MG63 (cell line): ENCODE measurements at regions not wholly inside any gene's neighbourhood (a gene's known extent, or its start where the extent isn't known, plus 50 kb on each side); places are given as distances from the start of the nearest gene placed in this dataset.

Experiments
- DNase-seq: peaks from one replicate; pipeline ENCODE4 v3.0.0-alpha.2; 2020
- H3K27me3 ChIP-seq: fragments of 250-450 bp; sonication (Bioruptor Pico); 2 replicates; pipeline ENCODE4 v1.5.1; 2020; ENCODE audit warnings: mild to moderate bottlenecking, moderate library complexity
- H3K36me3 ChIP-seq: fragments of 250-450 bp; sonication (Bioruptor Pico); 2 replicates; pipeline ENCODE4 v1.5.1; 2020; ENCODE audit warnings: mild to moderate bottlenecking, moderate library complexity
- H3K4me3 ChIP-seq: fragments of 250-450 bp; sonication (Bioruptor Pico); 2 replicates; pipeline ENCODE4 v1.5.1; 2020; ENCODE audit warnings: mild to moderate bottlenecking, moderate library complexity
- H3K9me3 ChIP-seq: fragments of 250-450 bp; sonication (Bioruptor Pico); 2 replicates; pipeline ENCODE4 v1.5.1; 2020; ENCODE audit warnings: mild to moderate bottlenecking, moderate library complexity

GRCh38 chr2:8565399-8566154, 116.3 kb upstream of the ID2 start:
- no peaks in the 10 kb centered on the region for H3K27me3 ChIP-seq
- H3K36me3 ChIP-seq = no peaks in the 10 kb centered on the region
- DNase-seq = no peak
- no peaks in the 10 kb centered on the region for H3K9me3 ChIP-seq
- H3K4me3 ChIP-seq = no peak overlapping the region

DNA sequence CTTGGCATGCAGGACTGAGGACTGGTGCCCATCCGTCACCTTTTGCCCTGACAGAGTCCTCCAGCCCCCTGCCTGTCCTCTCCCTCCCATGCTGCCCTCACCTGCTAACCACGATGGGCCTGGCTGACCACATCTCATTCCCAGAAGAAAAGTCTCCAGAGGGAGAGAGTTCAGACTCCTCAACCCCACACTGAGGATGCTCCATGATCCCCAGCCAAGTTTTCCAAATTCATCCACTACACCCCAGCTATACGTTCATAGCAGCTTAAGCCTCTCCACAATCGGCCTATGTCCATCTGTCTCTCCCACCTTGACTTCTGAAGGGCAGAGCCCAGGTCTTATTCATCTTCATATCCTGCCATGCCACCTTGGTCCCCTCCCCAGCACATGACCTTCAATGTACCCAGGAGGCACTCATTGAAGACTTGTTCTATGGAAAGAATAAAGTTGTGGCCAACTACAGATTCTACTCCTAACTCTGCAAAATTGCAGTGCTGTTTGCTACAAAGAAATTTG, 115.6 kb upstream of the ID2 start:
- Histone ChIP-seq H3K27me3 (no peaks in the 10 kb centered on the region), H3K9me3 (no peaks in the 10 kb centered on the region), H3K4me3 (no peak overlapping the region), H3K36me3 (no peaks in the 10 kb centered on the region)
- no peak for DNase-seq

DNA sequence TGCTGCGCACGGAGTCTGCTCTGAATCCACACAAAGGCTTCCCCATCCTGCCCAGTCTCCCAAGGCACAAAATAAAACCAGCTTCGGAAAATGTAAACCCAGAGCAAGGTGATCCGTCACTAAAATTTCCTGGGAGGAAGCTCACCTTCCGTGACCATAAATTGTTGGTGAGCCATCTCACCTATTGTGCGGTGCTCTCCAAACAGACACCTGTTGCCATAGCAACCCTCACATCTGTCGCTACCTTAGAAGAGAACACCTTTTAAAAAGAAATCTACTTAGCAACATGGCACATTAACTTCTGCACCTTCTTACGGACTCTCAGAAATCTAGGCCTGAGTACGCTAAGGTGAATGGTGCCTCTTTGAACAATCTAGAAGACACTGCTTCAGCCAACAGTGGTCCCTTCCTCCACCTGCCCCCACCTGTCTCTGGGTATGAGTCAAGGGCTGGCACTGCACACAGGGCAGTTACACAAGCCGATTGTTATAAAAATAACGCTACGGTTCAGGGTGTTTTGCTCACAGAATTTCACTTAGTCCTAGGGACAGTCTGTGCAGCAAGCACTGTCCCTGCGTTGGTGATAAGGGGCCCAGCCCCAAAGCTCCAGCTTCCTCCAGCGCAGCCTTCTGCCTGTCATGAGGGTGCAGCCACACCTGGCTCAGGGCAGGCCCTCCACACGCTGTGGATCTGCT, 114.9 kb upstream of the ID2 start:
- no peak for DNase-seq
- Histone ChIP-seq H3K9me3 (no peaks in the 10 kb centered on the region), H3K27me3 (no peaks in the 10 kb centered on the region)

DNA sequence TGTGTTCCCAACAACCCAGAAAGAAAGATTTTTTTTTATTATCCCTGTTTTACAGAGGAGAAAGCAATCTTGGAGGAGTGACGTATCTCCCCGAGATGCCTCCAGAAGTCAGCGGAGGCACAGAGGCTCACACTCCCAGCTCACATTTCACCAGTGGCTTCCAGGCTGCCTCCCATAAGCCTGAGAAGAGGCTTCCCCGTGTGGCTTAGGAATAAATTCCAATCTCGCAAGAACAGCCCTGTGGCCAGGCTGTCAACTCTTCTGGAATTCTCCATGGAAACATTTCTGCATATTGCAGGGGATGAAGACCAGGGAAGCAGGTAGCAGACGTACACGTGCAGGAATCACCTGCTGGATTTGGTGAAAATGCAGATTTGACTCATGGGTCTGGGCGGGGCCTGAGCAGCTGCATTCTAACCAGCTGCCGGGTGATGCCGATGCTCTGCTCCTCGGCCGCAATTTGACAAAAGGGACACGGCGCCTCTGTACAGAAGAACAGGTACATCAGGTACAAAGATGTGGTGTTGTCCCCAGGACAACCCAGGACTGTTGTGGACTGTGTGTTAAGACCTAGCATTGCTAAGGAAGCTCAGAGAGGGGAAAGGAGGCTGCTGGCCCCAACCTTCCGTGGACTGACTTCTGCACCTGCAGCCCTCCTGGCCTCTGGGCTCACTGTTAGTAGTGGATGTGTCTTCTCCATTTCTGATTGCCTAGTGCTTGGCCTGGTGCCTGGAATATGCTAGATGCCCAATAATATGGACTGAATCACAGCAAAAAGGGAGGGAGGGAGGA, 114.2 kb upstream of the ID2 start:
- Histone ChIP-seq H3K27me3 (no peaks in the 10 kb centered on the region), H3K9me3 (no peaks in the 10 kb centered on the region), H3K36me3 (no peaks in the 10 kb centered on the region), H3K4me3 (no peak overlapping the region)
- no peak for DNase-seq

More for the DNA sequence above, 114.9 kb upstream of the ID2 start:
- no peak overlapping the region for H3K4me3 ChIP-seq
- H3K36me3 ChIP-seq = no peaks in the 10 kb centered on the region

- no peaks in the 10 kb centered on the region for H3K9me3 ChIP-seq
- no peaks in the 10 kb centered on the region for H3K36me3 ChIP-seq
- no peak for DNase-seq
- no peak overlapping the region for H3K4me3 ChIP-seq
- no peaks in the 10 kb centered on the region for H3K27me3 ChIP-seq
These were observed 113.1 kb upstream of the ID2 start for GRCh38 chr2:8568543-8569302.

DNA sequence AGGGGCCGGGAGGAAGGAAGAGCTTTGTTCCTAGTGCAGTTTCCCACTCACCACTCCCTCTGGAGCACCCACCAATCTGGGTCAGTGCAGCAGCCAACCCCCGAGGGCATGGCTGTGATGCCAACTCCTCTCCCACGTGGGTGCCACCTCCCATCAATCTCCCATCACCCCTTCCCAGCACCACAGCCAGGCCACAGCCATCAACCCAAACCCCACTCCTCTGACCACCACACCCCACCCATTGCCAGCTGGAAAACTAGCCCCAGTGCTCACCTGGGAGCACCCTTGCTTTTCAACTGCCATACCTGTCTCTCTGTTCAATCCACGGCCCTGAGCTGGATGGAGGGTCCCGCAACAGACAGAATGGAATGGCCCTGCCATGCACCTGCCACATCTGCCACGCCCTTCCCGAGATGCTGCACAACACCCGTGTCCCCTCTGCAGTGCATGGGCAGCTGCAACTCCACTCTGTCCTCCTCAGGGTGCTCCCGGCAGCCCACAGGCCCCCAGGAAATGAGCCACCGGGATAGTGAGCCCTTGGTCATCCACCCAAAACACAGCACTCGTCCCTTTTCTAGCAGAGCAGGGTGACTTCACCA, 112.4 kb upstream of the ID2 start:
- no peak for DNase-seq
- Histone ChIP-seq H3K36me3 (no peaks in the 10 kb centered on the region), H3K27me3 (no peaks in the 10 kb centered on the region), H3K9me3 (no peaks in the 10 kb centered on the region), H3K4me3 (no peak overlapping the region)

GRCh38 chr2:8570637-8571036, 111.2 kb upstream of the ID2 start:
- H3K4me3 ChIP-seq = no peak overlapping the region
- H3K27me3 ChIP-seq = no peaks in the 10 kb centered on the region
- no peaks in the 10 kb centered on the region for H3K9me3 ChIP-seq
- H3K36me3 ChIP-seq = no peaks in the 10 kb centered on the region
- no peak for DNase-seq

GRCh38 chr2:8571301-8571791, 110.5 kb upstream of the ID2 start:
- Histone ChIP-seq H3K9me3 (no peaks in the 10 kb centered on the region), H3K4me3 (no peak overlapping the region), H3K27me3 (no peaks in the 10 kb centered on the region), H3K36me3 (no peaks in the 10 kb centered on the region)
- DNase-seq = no peak

- H3K36me3 ChIP-seq = no peaks in the 10 kb centered on the region
- H3K9me3 ChIP-seq = no peaks in the 10 kb centered on the region
- DNase-seq = no peak
- H3K27me3 ChIP-seq = no peaks in the 10 kb centered on the region
- H3K4me3 ChIP-seq = no peak overlapping the region
These were observed 109.9 kb upstream of the ID2 start for GRCh38 chr2:8571792-8572499.

DNA sequence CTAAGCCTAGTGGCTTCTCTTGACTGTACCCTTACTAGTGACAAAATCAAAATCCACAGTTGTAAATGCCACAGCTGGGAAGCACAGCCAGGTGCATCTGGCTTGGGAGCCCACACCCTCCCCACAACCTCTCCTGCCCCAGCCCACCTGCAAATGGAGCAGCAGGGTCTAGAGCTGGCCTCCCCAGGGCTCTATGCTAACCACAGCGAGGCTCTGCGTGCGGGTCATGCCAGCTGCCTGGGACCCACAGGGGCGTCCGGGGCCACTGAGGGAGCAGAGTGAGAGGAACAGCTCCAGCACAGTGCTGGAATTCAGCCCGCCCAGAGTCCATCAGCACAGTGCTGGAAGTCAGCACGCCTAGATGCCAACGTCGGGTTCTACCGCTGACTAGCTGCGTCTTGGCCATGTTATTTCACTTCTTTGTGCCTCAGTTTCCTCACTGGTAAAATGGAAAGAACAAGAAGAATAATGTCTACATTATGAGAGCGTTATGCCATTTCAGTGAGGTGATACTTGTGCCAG, 109.1 kb upstream of the ID2 start:
- no peaks in the 10 kb centered on the region for H3K36me3 ChIP-seq
- DNase-seq = no peak
- H3K27me3 ChIP-seq = no peaks in the 10 kb centered on the region
- no peak overlapping the region for H3K4me3 ChIP-seq
- H3K9me3 ChIP-seq = no peaks in the 10 kb centered on the region

DNA sequence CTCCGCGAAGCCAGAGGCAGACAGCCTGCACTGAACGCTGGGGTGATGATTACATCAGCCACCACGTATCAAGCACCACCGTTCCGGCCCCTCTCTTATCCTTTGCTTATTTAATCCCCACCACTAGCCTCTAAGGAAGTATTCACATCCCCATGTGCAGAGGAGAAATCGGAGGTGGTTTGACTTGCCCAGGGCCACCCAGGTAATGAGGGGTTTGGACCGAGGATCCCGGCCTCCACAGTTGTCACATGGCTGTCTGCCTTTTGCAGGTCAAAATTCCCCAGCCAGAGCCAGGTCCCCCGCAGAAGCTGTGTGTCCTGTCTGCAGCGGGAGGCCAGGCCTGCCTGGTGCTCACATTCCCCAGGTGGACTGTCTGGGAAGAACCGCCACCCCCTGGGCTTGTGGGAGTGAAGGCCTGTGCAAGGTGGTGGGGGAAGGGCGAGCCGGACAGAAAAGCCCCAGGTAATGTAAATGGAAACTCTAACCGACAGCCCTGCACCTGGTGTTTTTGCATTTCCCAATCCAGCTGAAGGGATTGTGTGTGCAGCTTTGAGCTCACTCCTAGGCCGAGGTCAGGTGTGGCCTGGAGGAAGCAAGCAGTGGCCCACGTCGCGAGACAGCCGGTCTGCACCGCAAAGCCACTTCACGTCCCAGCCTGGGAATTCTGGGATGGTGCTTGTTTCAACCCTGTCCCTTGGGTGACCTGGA, 108.5 kb upstream of the ID2 start:
- no peak for DNase-seq
- no peaks in the 10 kb centered on the region for H3K27me3 ChIP-seq
- no peak overlapping the region for H3K4me3 ChIP-seq

DNA sequence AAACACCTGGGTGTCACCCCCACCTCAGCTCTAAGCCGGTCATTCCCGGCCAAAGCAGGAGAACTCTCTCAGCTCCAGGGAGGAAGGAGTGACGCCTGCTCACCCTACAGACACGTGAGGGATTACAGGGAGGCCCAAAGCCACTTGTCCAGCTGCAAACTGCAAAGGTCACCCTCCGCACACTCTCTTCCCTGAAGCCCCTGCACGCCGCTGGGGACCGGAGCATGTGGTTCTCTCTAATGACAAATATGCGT, 108.0 kb upstream of the ID2 start:
- no peaks in the 10 kb centered on the region for H3K27me3 ChIP-seq
- H3K9me3 ChIP-seq = no peaks in the 10 kb centered on the region
- H3K36me3 ChIP-seq = no peaks in the 10 kb centered on the region
- DNase-seq = no peak
- H3K4me3 ChIP-seq = no peak overlapping the region

More for the DNA sequence above, 108.5 kb upstream of the ID2 start:
- Histone ChIP-seq H3K9me3 (no peaks in the 10 kb centered on the region), H3K36me3 (no peaks in the 10 kb centered on the region)

DNA sequence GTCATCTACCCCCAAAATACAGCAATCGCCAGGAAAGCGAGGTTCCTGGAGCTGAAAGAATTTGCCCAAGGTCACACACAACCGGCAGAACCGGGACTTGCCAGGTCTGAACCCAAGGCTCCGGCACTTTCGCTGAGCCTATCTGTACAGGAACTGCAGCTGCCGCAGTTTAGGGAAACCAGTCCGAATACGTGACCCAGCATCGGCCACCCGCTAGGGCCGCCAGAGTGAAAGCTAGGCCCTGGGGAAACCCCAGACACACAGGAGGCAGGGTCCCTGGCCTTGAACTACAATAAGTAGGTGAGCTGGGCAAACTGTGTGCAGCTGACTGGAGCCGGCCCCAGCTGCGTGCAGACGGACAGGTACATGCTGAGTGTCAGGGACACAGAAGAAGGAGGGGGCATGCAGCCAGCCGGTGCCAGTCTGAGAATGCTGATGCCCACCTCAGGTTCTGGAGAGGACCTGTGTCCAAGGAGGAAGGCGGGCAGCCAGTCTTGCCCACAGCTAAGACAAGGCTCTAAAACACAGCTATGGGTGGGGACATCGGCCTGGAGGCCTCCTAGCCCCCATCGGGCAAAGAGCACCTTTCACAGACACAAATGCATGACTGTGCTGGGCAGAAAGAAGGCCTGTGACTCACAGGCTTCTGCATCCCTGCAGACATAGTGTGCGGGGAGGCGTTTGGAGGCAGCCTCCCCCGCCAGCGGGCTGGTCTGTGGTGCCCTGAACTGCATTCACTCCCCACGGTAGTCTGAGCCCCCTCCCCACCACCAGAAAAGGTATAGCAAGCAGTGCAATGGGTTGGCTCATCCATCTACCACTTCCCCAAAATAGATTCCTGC, 107.4 kb upstream of the ID2 start:
- no peaks in the 10 kb centered on the region for H3K27me3 ChIP-seq
- H3K9me3 ChIP-seq = no peaks in the 10 kb centered on the region
- DNase-seq = no peak
- no peak overlapping the region for H3K4me3 ChIP-seq
- H3K36me3 ChIP-seq = no peaks in the 10 kb centered on the region

DNA sequence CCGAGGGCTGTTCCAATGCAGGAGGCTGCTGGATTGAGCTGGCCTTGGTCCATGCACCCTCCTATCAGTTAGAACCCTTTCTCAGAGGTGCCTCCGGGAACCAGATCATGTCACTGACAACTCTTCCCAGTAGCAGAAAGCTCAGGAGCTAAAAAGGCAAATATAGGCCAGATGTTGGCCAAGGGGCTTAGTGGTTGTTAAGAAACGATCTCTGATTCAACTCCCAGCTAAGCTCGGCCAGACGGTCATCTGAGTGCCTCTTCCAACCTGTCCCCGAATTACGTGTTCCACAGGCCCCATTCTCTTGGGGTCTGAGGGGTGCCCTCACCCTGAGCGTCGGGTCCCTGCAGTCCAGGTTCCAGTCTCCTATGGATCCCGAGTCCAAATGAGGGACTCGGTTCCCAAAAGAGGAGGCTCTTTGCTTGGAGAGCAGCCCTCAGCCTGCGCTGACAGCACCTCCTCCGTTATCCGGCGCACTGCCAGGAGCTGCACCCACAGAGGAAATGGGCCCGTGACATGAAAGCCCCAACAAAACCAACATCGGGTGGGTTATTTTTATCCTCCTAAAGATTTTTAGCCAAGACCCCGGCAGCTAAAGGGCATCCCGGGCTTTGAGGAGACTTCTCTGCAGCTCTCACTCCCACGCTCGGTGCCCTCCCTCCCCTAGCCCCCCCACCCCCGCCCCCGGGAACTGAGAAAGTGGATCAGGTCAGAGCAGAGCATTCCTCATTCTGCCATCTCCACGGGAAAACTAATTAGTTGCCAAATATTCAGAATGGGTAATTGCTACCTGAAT, 106.6 kb upstream of the ID2 start:
- Histone ChIP-seq H3K9me3 (no peaks in the 10 kb centered on the region), H3K4me3 (no peak overlapping the region), H3K36me3 (no peaks in the 10 kb centered on the region), H3K27me3 (no peaks in the 10 kb centered on the region)
- DNase-seq = no peak
